ENCODE measurements at regions not wholly inside any gene's neighbourhood (a gene's known extent, or its start where the extent isn't known, plus 50 kb on each side); places are given as distances from the start of the nearest gene placed in this dataset.

DNA sequence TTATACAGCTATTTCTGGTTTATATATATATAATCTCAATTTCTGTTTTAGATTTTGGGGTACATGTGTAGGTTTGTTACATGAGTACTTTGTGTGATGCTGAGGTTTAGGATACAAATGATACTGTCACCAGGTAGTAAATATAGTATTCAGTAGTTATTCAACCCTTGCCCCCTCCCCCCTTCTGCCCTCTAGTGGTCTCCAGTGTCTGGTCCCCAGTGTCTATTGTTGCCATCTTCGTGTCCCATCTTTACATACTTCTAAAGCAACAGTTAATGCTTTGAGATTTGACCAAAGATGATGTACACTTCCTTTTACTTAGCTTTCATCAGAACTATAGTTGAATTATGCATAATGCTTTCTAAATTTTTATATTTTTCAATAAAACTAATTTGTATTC, 1623.4 kb upstream of the PRR20A start:
- TF ChIP-seq, protein P1, sequence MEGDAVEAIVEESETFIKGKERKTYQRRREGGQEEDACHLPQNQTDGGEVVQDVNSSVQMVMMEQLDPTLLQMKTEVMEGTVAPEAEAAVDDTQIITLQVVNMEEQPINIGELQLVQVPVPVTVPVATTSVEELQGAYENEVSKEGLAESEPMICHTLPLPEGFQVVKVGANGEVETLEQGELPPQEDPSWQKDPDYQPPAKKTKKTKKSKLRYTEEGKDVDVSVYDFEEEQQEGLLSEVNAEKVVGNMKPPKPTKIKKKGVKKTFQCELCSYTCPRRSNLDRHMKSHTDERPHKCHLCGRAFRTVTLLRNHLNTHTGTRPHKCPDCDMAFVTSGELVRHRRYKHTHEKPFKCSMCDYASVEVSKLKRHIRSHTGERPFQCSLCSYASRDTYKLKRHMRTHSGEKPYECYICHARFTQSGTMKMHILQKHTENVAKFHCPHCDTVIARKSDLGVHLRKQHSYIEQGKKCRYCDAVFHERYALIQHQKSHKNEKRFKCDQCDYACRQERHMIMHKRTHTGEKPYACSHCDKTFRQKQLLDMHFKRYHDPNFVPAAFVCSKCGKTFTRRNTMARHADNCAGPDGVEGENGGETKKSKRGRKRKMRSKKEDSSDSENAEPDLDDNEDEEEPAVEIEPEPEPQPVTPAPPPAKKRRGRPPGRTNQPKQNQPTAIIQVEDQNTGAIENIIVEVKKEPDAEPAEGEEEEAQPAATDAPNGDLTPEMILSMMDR (IDR thresholded peaks at IDR 0.05; ENCODE audit: poor library complexity): peak; percentile 31
- no peak for TF ChIP-seq EZH2 (IDR thresholded peaks at IDR 0.05; ENCODE audit: borderline replicate concordance)

Measured in hepatocyte (in vitro differentiated cells).